GM23338 (cell line): ENCODE measurements at regions not wholly inside any gene's neighbourhood (a gene's known extent, or its start where the extent isn't known, plus 50 kb on each side); places are given as distances from the start of the nearest gene placed in this dataset.

Experiments used
- ATAC-seq: fragments of 200-7000 bp; cut with Tn5 transposase; 3 replicates; pipeline ENCODE4 v1.9.1; 2020
- DNase-seq: peaks from one replicate; pipeline ENCODE4 v3.0.0-alpha.2; 2015; ENCODE audit warnings: low spot score
- H2AFZ ChIP-seq: fragments of 200-600 bp; sonication (generic); 2 replicates; pipeline ENCODE4 v1.8.0; 2016; ENCODE audit warnings: antibody characterized with exemption, mild to moderate bottlenecking, moderate library complexity
- H3F3A ChIP-seq: fragments of 200-600 bp; sonication (generic); replicated peaks from 2 replicates; pipeline ENCODE4 v1.8.0; 2017; ENCODE audit warnings: antibody characterized with exemption, mixed run types, low read depth
- H3K27ac ChIP-seq: fragments of 200-600 bp; sonication (generic); 2 replicates; pipeline ENCODE4 v1.6.1; 2016; ENCODE audit warnings: low read depth
- H3K27me3 ChIP-seq: fragments of 200-600 bp; sonication (generic); 2 replicates; pipeline ENCODE4 v1.8.0; 2016; ENCODE audit warnings: mild to moderate bottlenecking, mixed run types, moderate library complexity; ENCODE audit not compliant: insufficient read depth
- H3K36me3 ChIP-seq: fragments of 200-600 bp; sonication (generic); 2 replicates; pipeline ENCODE4 v1.8.0; 2016; ENCODE audit warnings: mild to moderate bottlenecking; ENCODE audit not compliant: insufficient read depth
- H3K4me1 ChIP-seq: fragments of 200-600 bp; sonication (generic); 2 replicates; pipeline ENCODE4 v1.8.0; 2016; ENCODE audit warnings: mild to moderate bottlenecking, moderate library complexity; ENCODE audit not compliant: insufficient read depth
- H3K4me2 ChIP-seq: fragments of 200-600 bp; sonication (generic); 2 replicates; pipeline ENCODE4 v1.7.1; 2017; ENCODE audit warnings: mixed run types
- H3K4me3 ChIP-seq: fragments of 200-600 bp; sonication (generic); 2 replicates; pipeline ENCODE4 v1.6.1; 2016; ENCODE audit warnings: mixed run types
- H3K79me2 ChIP-seq: fragments of 200-600 bp; sonication (generic); replicated peaks from 2 replicates; pipeline ENCODE4 v1.8.0; 2017; ENCODE audit warnings: mild to moderate bottlenecking; ENCODE audit not compliant: insufficient read depth
- H3K9me2 ChIP-seq: fragments of 200-600 bp; sonication (generic); 2 replicates; pipeline ENCODE4 v1.8.0; 2017; ENCODE audit not compliant: insufficient read depth
- H4K20me1 ChIP-seq: fragments of 200-600 bp; sonication (generic); replicated peaks from 2 replicates; pipeline ENCODE4 v1.8.0; 2017; ENCODE audit warnings: mild to moderate bottlenecking; ENCODE audit not compliant: insufficient read depth
- H3K27ac Mint-ChIP-seq: 2 replicates; pipeline ENCODE4 v1.8.0; 2020; ENCODE audit warnings: inconsistent platforms, mild to moderate bottlenecking, moderate library complexity, mixed read lengths
- H3K27me3 Mint-ChIP-seq: 3 replicates; pipeline ENCODE4 v1.8.0; 2022; ENCODE audit warnings: low read depth, mild to moderate bottlenecking, moderate library complexity, mixed read lengths, inconsistent platforms; ENCODE audit not compliant: insufficient read depth, poor library complexity
- H3K36me3 Mint-ChIP-seq: 3 replicates; pipeline ENCODE4 v1.8.0; 2021; ENCODE audit warnings: low read depth, mild to moderate bottlenecking, inconsistent platforms, moderate library complexity, mixed read lengths
- H3K4me1 Mint-ChIP-seq: 3 replicates; pipeline ENCODE4 v1.8.0; 2020; ENCODE audit warnings: mild to moderate bottlenecking, inconsistent platforms, mixed read lengths
- H3K4me3 Mint-ChIP-seq: 3 replicates; pipeline ENCODE4 v1.8.0; 2021; ENCODE audit warnings: moderate library complexity, mild to moderate bottlenecking, inconsistent platforms, mixed read lengths
- H3K9me3 Mint-ChIP-seq: 3 replicates; pipeline ENCODE4 v1.8.0; 2020; ENCODE audit warnings: moderate library complexity, mild to moderate bottlenecking, inconsistent platforms, mixed read lengths
- CREB1 ChIP-seq: fragments of 250-450 bp; sonication (Bioruptor Pico); IDR thresholded peaks from 2 replicates; pipeline ENCODE4 v1.5.0; 2020; ENCODE audit warnings: low read depth, mild to moderate bottlenecking, moderate library complexity
- EZH2 ChIP-seq: fragments of 200-600 bp; sonication (generic); IDR thresholded peaks from one replicate; pipeline ENCODE4 v1.8.0; 2017; ENCODE audit warnings: antibody characterized with exemption, mild to moderate bottlenecking, low read depth; ENCODE audit not compliant: unreplicated experiment
- EZH2phosphoT487 ChIP-seq: fragments of 200-600 bp; sonication (generic); IDR thresholded peaks from one replicate; pipeline ENCODE4 v1.8.1; 2018; ENCODE audit warnings: antibody characterized with exemption; ENCODE audit not compliant: unreplicated experiment
- JUNB ChIP-seq: IDR thresholded peaks from one replicate; pipeline ENCODE4 v1.6.1; 2016; ENCODE audit warnings: antibody characterized with exemption; ENCODE audit not compliant: unreplicated experiment
- NANOG ChIP-seq: IDR thresholded peaks from 2 replicates; pipeline ENCODE4 v1.6.1; 2016; ENCODE audit warnings: antibody characterized with exemption, borderline replicate concordance
- POLR2AphosphoS5 ChIP-seq: IDR thresholded peaks from 2 replicates; pipeline ENCODE4 v1.6.1; 2016; ENCODE audit warnings: antibody characterized with exemption, low read depth
- STAT1 ChIP-seq: IDR thresholded peaks from one replicate; pipeline ENCODE4 v1.6.1; 2016; ENCODE audit warnings: antibody characterized with exemption; ENCODE audit not compliant: unreplicated experiment
- ZNF331 ChIP-seq: fragments of 250-450 bp; sonication (Bioruptor Pico); IDR thresholded peaks from 2 replicates; pipeline ENCODE4 v1.5.0; 2020; ENCODE audit warnings: low read depth, mild to moderate bottlenecking, moderate library complexity
- TF ChIP-seq, protein P1 (sequence below): fragments of 250-450 bp; sonication (Bioruptor Pico); IDR thresholded peaks from 2 replicates; pipeline ENCODE4 v1.5.0; 2020; ENCODE audit warnings: mild to moderate bottlenecking, moderate library complexity
- TF ChIP-seq, protein P2 (sequence below): IDR thresholded peaks from 2 replicates; pipeline ENCODE4 v1.6.1; 2016; ENCODE audit warnings: antibody characterized with exemption
- TF ChIP-seq, protein P3 (sequence below): IDR thresholded peaks from one replicate; pipeline ENCODE4 v1.6.1; 2018; ENCODE audit warnings: antibody characterized with exemption; ENCODE audit not compliant: unreplicated experiment
- TF ChIP-seq, protein P4 (sequence below), 2 experiments: fragments of 200-600 bp in 1 of 2; sonication (generic) in 1 of 2; conservative IDR thresholded peaks; 2 replicates each; pipeline versions ENCODE4 v1.5.1 to v1.6.1; 2016 to 2017; ENCODE audit warnings: antibody characterized with exemption in 2 of 2, low read depth in 2 of 2, mild to moderate bottlenecking in 2 of 2, moderate library complexity in 1 of 2

DNA sequence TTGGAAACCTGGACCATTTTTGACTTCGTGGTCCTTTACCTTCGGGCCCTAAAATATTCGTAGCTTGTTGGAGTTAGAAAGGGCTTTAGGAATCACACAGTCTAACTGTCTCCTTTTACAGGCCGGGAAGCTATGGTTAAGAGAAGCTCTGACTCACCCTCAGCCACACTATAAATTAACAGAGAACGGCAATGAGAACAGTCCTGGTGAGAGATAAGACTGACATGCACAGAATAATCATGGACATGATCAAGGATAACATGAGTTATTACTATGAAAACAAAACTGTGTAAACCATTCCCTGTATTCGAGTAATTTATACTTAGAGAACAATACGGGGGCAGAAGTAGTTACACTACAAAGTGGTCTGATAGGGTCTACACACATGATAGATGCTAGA, 162.5 kb upstream of the MALRD1 start (continued):
- TF ChIP-seq, protein P1, sequence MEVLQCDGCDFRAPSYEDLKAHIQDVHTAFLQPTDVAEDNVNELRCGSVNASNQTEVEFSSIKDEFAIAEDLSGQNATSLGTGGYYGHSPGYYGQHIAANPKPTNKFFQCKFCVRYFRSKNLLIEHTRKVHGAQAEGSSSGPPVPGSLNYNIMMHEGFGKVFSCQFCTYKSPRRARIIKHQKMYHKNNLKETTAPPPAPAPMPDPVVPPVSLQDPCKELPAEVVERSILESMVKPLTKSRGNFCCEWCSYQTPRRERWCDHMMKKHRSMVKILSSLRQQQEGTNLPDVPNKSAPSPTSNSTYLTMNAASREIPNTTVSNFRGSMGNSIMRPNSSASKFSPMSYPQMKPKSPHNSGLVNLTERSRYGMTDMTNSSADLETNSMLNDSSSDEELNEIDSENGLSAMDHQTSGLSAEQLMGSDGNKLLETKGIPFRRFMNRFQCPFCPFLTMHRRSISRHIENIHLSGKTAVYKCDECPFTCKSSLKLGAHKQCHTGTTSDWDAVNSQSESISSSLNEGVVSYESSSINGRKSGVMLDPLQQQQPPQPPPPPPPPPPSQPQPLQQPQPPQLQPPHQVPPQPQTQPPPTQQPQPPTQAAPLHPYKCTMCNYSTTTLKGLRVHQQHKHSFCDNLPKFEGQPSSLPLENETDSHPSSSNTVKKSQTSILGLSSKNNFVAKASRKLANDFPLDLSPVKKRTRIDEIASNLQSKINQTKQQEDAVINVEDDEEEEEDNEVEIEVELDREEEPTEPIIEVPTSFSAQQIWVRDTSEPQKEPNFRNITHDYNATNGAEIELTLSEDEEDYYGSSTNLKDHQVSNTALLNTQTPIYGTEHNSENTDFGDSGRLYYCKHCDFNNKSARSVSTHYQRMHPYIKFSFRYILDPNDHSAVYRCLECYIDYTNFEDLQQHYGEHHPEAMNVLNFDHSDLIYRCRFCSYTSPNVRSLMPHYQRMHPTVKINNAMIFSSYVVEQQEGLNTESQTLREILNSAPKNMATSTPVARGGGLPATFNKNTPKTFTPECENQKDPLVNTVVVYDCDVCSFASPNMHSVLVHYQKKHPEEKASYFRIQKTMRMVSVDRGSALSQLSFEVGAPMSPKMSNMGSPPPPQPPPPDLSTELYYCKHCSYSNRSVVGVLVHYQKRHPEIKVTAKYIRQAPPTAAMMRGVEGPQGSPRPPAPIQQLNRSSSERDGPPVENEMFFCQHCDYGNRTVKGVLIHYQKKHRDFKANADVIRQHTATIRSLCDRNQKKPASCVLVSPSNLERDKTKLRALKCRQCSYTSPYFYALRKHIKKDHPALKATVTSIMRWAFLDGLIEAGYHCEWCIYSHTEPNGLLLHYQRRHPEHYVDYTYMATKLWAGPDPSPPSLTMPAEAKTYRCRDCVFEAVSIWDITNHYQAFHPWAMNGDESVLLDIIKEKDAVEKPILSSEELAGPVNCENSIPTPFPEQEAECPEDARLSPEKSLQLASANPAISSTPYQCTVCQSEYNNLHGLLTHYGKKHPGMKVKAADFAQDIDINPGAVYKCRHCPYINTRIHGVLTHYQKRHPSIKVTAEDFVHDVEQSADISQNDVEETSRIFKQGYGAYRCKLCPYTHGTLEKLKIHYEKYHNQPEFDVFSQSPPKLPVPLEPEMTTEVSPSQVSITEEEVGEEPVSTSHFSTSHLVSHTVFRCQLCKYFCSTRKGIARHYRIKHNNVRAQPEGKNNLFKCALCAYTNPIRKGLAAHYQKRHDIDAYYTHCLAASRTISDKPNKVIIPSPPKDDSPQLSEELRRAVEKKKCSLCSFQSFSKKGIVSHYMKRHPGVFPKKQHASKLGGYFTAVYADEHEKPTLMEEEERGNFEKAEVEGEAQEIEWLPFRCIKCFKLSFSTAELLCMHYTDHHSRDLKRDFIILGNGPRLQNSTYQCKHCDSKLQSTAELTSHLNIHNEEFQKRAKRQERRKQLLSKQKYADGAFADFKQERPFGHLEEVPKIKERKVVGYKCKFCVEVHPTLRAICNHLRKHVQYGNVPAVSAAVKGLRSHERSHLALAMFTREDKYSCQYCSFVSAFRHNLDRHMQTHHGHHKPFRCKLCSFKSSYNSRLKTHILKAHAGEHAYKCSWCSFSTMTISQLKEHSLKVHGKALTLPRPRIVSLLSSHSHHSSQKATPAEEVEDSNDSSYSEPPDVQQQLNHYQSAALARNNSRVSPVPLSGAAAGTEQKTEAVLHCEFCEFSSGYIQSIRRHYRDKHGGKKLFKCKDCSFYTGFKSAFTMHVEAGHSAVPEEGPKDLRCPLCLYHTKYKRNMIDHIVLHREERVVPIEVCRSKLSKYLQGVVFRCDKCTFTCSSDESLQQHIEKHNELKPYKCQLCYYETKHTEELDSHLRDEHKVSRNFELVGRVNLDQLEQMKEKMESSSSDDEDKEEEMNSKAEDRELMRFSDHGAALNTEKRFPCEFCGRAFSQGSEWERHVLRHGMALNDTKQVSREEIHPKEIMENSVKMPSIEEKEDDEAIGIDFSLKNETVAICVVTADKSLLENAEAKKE (CRISPR knock-in tag) = no peak
- TF ChIP-seq, protein P2, sequence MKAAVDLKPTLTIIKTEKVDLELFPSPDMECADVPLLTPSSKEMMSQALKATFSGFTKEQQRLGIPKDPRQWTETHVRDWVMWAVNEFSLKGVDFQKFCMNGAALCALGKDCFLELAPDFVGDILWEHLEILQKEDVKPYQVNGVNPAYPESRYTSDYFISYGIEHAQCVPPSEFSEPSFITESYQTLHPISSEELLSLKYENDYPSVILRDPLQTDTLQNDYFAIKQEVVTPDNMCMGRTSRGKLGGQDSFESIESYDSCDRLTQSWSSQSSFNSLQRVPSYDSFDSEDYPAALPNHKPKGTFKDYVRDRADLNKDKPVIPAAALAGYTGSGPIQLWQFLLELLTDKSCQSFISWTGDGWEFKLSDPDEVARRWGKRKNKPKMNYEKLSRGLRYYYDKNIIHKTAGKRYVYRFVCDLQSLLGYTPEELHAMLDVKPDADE = no peak

DNA sequence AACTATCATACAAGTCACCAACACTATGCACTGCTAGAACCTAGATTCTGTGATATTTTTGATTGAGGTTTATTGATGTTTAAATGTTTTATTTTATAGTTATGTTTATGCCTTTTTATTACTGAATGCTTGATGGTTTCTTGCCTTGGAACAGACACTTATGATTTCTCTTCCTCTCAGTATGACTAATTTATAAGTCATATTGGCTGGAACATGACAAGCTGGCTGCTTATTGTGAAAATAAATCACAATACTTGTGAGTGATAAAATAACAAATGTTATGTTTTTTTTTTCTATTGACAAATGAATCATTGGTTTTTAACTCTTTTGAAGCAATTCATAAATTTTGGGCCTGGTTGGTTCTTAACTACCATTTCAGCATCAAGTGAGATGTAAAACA, 142.0 kb upstream of the MALRD1 start:
- ATAC-seq (no peak), DNase-seq (no peak)
- Histone ChIP-seq H3K4me1 (peaks cover 7% of the 10 kb centered on the region; the same call in 1 of the 2 replicates), H4K20me1 (no peaks in the 10 kb centered on the region), H2AFZ (no peak overlapping the region), H3K4me2 (no peak overlapping the region), H3K9me2 (no peaks in the 10 kb centered on the region), H3K36me3 (no peaks in the 10 kb centered on the region), H3K4me3 (no peak overlapping the region), H3K27ac (no peak overlapping the region), H3F3A (no peaks in the 10 kb centered on the region), H3K27me3 (no peaks in the 10 kb centered on the region), H3K79me2 (no peaks in the 10 kb centered on the region)
- H3K4me1 Mint-ChIP-seq = peaks cover 2% of the 10 kb centered on the region; the same call in 1 of the 3 replicates
- no peaks in the 10 kb centered on the region for H3K9me3 Mint-ChIP-seq
- no peaks in the 10 kb centered on the region for H3K36me3 Mint-ChIP-seq
- peaks cover 2% of the 10 kb centered on the region for H3K27me3 Mint-ChIP-seq
- H3K27ac Mint-ChIP-seq = no peak overlapping the region
- no peak overlapping the region for H3K4me3 Mint-ChIP-seq
- TF ChIP-seq POLR2AphosphoS5 = no peak
- no peak for TF ChIP-seq EZH2
- no peak for TF ChIP-seq CREB1 (CRISPR knock-in tag)
- no peak for TF ChIP-seq STAT1
- TF ChIP-seq, protein P3, sequence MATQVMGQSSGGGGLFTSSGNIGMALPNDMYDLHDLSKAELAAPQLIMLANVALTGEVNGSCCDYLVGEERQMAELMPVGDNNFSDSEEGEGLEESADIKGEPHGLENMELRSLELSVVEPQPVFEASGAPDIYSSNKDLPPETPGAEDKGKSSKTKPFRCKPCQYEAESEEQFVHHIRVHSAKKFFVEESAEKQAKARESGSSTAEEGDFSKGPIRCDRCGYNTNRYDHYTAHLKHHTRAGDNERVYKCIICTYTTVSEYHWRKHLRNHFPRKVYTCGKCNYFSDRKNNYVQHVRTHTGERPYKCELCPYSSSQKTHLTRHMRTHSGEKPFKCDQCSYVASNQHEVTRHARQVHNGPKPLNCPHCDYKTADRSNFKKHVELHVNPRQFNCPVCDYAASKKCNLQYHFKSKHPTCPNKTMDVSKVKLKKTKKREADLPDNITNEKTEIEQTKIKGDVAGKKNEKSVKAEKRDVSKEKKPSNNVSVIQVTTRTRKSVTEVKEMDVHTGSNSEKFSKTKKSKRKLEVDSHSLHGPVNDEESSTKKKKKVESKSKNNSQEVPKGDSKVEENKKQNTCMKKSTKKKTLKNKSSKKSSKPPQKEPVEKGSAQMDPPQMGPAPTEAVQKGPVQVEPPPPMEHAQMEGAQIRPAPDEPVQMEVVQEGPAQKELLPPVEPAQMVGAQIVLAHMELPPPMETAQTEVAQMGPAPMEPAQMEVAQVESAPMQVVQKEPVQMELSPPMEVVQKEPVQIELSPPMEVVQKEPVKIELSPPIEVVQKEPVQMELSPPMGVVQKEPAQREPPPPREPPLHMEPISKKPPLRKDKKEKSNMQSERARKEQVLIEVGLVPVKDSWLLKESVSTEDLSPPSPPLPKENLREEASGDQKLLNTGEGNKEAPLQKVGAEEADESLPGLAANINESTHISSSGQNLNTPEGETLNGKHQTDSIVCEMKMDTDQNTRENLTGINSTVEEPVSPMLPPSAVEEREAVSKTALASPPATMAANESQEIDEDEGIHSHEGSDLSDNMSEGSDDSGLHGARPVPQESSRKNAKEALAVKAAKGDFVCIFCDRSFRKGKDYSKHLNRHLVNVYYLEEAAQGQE = no peak
- TF ChIP-seq, protein P4, sequence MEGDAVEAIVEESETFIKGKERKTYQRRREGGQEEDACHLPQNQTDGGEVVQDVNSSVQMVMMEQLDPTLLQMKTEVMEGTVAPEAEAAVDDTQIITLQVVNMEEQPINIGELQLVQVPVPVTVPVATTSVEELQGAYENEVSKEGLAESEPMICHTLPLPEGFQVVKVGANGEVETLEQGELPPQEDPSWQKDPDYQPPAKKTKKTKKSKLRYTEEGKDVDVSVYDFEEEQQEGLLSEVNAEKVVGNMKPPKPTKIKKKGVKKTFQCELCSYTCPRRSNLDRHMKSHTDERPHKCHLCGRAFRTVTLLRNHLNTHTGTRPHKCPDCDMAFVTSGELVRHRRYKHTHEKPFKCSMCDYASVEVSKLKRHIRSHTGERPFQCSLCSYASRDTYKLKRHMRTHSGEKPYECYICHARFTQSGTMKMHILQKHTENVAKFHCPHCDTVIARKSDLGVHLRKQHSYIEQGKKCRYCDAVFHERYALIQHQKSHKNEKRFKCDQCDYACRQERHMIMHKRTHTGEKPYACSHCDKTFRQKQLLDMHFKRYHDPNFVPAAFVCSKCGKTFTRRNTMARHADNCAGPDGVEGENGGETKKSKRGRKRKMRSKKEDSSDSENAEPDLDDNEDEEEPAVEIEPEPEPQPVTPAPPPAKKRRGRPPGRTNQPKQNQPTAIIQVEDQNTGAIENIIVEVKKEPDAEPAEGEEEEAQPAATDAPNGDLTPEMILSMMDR (conservative IDR thresholded peaks at IDR 0.05; ENCODE audit: low read depth in 2 of 2) = no peak
- TF ChIP-seq EZH2phosphoT487 = no peak
- no peak for TF ChIP-seq ZNF331
- TF ChIP-seq JUNB = no peak
- TF ChIP-seq, protein P2 = no peak
- TF ChIP-seq NANOG = no peak
